HCT116 (cell line): ENCODE measurements at regions not wholly inside any gene's neighbourhood (a gene's known extent, or its start where the extent isn't known, plus 50 kb on each side); places are given as distances from the start of the nearest gene placed in this dataset.

ENCODE experiments used
- ATAC-seq: fragments of 200-7000 bp; cut with Tn5 transposase; 2 replicates; pipeline ENCODE4 v1.9.1; 2020; ENCODE audit warnings: mild to moderate bottlenecking, moderate library complexity
- BruUV-seq: library from RNA; stranded (reverse); fragments of 400-500 nt; replicated peaks from 2 replicates; lab custom pipeline; 2021; lab: Mats Ljungman, UMichigan
- CTCF ChIA-PET: fragments of 300-600 bp; sonication (Branson Sonifier 250); formaldehyde crosslinking; loops from one replicate; lab custom pipeline; 2021; ENCODE audit warnings: antibody characterized with exemption; lab: Charles Lee
- POLR2A ChIA-PET: fragments of 300-600, 350-600 bp; sonication (Branson Sonifier 250); formaldehyde crosslinking; loops from one replicate; lab custom pipeline; 2021; ENCODE audit warnings: antibody characterized with exemption; lab: Charles Lee
- RAD21 ChIA-PET, 2 experiments: fragments of 300-600 bp; sonication (Branson Sonifier 250); formaldehyde crosslinking; loops; one replicate each; lab custom pipeline; 2023; ENCODE audit warnings: low total read pairs in 2 of 2; ENCODE audit not compliant: uncharacterized antibody in 2 of 2, unreplicated experiment in 2 of 2, low non-redundant PET in 1 of 2; lab: Charles Lee
- DNase-seq: peaks from one replicate; pipeline ENCODE4 v3.0.0-alpha.2; 2010; ENCODE audit warnings: low read depth, low spot score
- H2AFZ ChIP-seq: fragments of 200-600 bp; shearing (Covaris generic), sonication (generic); 2 replicates; pipeline ENCODE4 v1.6.1; 2017; ENCODE audit warnings: low read depth, mixed run types, mixed read lengths, antibody characterized with exemption, low read length; ENCODE audit not compliant: poor library complexity, severe bottlenecking
- H3K27ac ChIP-seq: 2 replicates; pipeline ENCODE4 v1.5.1; 2012; ENCODE audit warnings: low read depth, low read length
- H3K27me3 ChIP-seq: fragments of 200-600 bp; sonication (generic); 2 replicates; pipeline ENCODE4 v1.6.1; 2016; ENCODE audit warnings: mixed run types, low read length, mixed read lengths; ENCODE audit not compliant: insufficient read depth
- H3K36me3 ChIP-seq, 2 experiments: fragments of 200-500 bp in 1 of 2; fragments of 200-600 bp in 1 of 2; sonication (Bioruptor generic) in 1 of 2; sonication (generic) in 1 of 2; 2 replicates each; pipeline versions ENCODE4 v1.5.1 to v1.6.1; 2014 to 2016; ENCODE audit warnings: low read length in 2 of 2, inconsistent platforms in 1 of 2, mixed read lengths in 1 of 2, mixed run types in 1 of 2; ENCODE audit not compliant: insufficient read depth in 2 of 2, control insufficient read depth in 1 of 2
- H3K4me1 ChIP-seq, 2 experiments: fragments of 200-600 bp in 1 of 2; sonication (generic) in 1 of 2; 2 replicates each; pipeline versions ENCODE4 v1.5.1 to v1.6.1; 2012 to 2017; ENCODE audit warnings: low read length in 2 of 2, inconsistent platforms in 1 of 2, mild to moderate bottlenecking in 1 of 2, mixed read lengths in 1 of 2, mixed run types in 1 of 2, moderate library complexity in 1 of 2; ENCODE audit not compliant: insufficient read depth in 2 of 2, control insufficient read depth in 1 of 2
- H3K4me2 ChIP-seq: fragments of 200-600 bp; sonication (generic); 2 replicates; pipeline ENCODE4 v1.6.1; 2017; ENCODE audit warnings: mixed run types, low read length, mixed read lengths
- H3K4me3 ChIP-seq, 2 experiments: fragments of 200-600 bp in 1 of 2; sonication (generic) in 1 of 2; replicated peaks in 1 of 2; 2 replicates each; pipeline ENCODE4 v1.5.1; 2011 to 2016; ENCODE audit warnings: low read length in 2 of 2, control low read depth in 1 of 2, low read depth in 1 of 2, mild to moderate bottlenecking in 1 of 2, mixed read lengths in 1 of 2, mixed run types in 1 of 2
- H3K79me2 ChIP-seq: fragments of 200-600 bp; sonication (generic); 2 replicates; pipeline ENCODE4 v1.6.1; 2017; ENCODE audit warnings: mild to moderate bottlenecking, mixed run types, low read length, moderate library complexity, mixed read lengths; ENCODE audit not compliant: insufficient read depth
- H3K9ac ChIP-seq: fragments of 200-600 bp; sonication (generic); 2 replicates; pipeline ENCODE4 v1.6.1; 2016; ENCODE audit warnings: low read length, mixed read lengths
- H3K9me2 ChIP-seq: fragments of 200-600 bp; sonication (generic), shearing (Covaris generic); 2 replicates; pipeline ENCODE4 v1.6.1; 2017; ENCODE audit warnings: mixed run types, mild to moderate bottlenecking, moderate library complexity; ENCODE audit not compliant: insufficient read depth
- H3K9me3 ChIP-seq, 2 experiments: fragments of 200-500 bp in 1 of 2; fragments of 200-600 bp in 1 of 2; sonication (Bioruptor generic) in 1 of 2; sonication (generic) in 1 of 2; 2 replicates each; pipeline ENCODE4 v1.6.1; 2014 to 2017; ENCODE audit warnings: low read length in 2 of 2, mixed read lengths in 2 of 2, inconsistent platforms in 1 of 2, low read depth in 1 of 2, mild to moderate bottlenecking in 1 of 2, mixed run types in 1 of 2, moderate library complexity in 1 of 2; ENCODE audit not compliant: control insufficient read depth in 1 of 2, insufficient read depth in 1 of 2
- H4K20me1 ChIP-seq: fragments of 200-600 bp; sonication (generic), shearing (Covaris generic); 2 replicates; pipeline ENCODE4 v1.6.1; 2017; ENCODE audit warnings: mixed run types, mild to moderate bottlenecking, moderate library complexity; ENCODE audit not compliant: insufficient read depth
- FOSL1 ChIP-seq: IDR thresholded peaks from 2 replicates; pipeline ENCODE4 v1.6.1; 2012; ENCODE audit warnings: low read depth
- JUND ChIP-seq: IDR thresholded peaks from 2 replicates; pipeline ENCODE4 v1.6.1; 2012
- POLR2A ChIP-seq: IDR thresholded peaks from 2 replicates; pipeline ENCODE4 v1.7.0; 2011; ENCODE audit warnings: borderline replicate concordance; ENCODE audit not compliant: insufficient read depth, insufficient read length; ENCODE audit errors: extremely low read depth
- POLR2AphosphoS5 ChIP-seq: IDR thresholded peaks from 2 replicates; pipeline ENCODE4 v1.6.1; 2011; ENCODE audit warnings: mild to moderate bottlenecking, low read depth, low read length, moderate library complexity
- REST ChIP-seq: IDR thresholded peaks from 2 replicates; pipeline ENCODE4 v1.6.1; 2012; ENCODE audit warnings: low read depth
- ZBTB33 ChIP-seq: IDR thresholded peaks from 2 replicates; pipeline ENCODE4 v1.6.1; 2011; ENCODE audit warnings: mild to moderate bottlenecking, low read length, moderate library complexity; ENCODE audit not compliant: insufficient replicate concordance; ENCODE audit errors: extremely low read depth
- ZFX ChIP-seq: fragments of 450-650 bp; IDR thresholded peaks from 2 replicates; pipeline ENCODE4 v1.6.1; 2017
- intact Hi-C: fragments of 100-400 bp; cut with micrococcal nuclease; formaldehyde crosslinking; loops from 2 replicates; pipeline ENCODE4 v1.10.0; 2022

GRCh38 chr5:135236908-135237747, 161.9 kb downstream of the MACROH2A1 start:
- ChIA-PET POLR2A (interaction anchor here (1.1 kb wide), 1 partner anchor 10 kb away, joined by 5 read pairs; no protein-coding TSS in a partner anchor), RAD21 (no interaction called here), CTCF (interaction anchor here (0.8 kb wide), 1 partner anchor 11 kb away, joined by 3 read pairs; no protein-coding TSS in a partner anchor)
- no peaks in the 10 kb centered on the region for H3K9me2 ChIP-seq
- H3K27ac ChIP-seq, result no peak overlapping the region
- no peaks in the 10 kb centered on the region for H3K9me3 ChIP-seq
- no peaks in the 10 kb centered on the region for H3K27me3 ChIP-seq
- no TSS peak for BruUV-seq
- H3K36me3 ChIP-seq, result no peaks in the 10 kb centered on the region
- H3K4me2 ChIP-seq, result no peak overlapping the region
- no peak for TF ChIP-seq FOSL1
- no peak for TF ChIP-seq JUND
- no peak for TF ChIP-seq REST
- no peak for TF ChIP-seq ZBTB33
- TF ChIP-seq POLR2A, result no peak
- no peak for TF ChIP-seq POLR2AphosphoS5
- no peak for TF ChIP-seq ZFX
- H3K9ac ChIP-seq, result no peak overlapping the region
- ATAC-seq (no peak), DNase-seq (no peak)
- no peaks in the 10 kb centered on the region for H3K79me2 ChIP-seq
- H3K4me3 ChIP-seq, result no peak overlapping the region
- H2AFZ ChIP-seq, result no peak overlapping the region
- no peaks in the 10 kb centered on the region for H4K20me1 ChIP-seq
- intact Hi-C loops, result no loop called here
- peaks cover 3 to 7% of the 10 kb centered on the region in 2 experiments; a peak in 2 of 4 replicates for H3K4me1 ChIP-seq
